ENCODE measurements at regions not wholly inside any gene's neighbourhood (a gene's known extent, or its start where the extent isn't known, plus 50 kb on each side); places are given as distances from the start of the nearest gene placed in this dataset.

DNA sequence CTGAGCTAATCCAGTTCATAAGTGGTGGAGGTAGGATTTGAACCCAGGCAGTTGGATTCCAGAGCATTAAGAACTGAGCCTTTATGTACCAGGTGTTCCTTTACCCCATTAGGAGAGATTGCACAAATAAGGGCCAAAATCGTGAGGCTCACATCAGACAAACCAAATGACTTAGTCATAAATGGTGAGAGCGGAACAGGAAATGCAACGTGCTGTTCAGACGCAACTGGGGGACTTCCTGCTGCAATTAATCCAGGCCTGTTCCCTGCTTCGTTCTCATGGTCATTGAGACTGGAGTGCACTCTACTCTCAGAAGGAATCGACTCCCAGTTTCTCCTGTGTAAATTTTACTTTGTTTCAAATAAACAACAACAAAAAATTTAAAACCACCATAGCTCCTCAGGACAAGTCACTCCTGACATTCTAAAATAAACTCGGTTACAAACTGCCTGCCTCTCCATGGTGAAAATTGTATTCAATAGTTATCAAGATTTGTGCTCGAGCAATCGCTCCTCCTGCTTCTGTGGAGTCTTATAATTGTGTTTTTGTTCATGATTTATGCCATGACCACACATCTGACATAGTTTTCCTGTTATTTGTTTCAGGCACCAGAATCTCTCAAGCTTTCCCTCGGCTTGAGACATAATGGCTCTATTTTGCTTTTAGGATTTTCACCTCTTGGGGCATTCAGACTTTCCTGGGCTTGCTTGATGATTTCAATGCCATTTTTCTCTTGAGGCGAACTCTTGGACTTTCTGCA is 115.3 kb upstream of the BMPER start:
- TF ChIP-seq, protein P1, sequence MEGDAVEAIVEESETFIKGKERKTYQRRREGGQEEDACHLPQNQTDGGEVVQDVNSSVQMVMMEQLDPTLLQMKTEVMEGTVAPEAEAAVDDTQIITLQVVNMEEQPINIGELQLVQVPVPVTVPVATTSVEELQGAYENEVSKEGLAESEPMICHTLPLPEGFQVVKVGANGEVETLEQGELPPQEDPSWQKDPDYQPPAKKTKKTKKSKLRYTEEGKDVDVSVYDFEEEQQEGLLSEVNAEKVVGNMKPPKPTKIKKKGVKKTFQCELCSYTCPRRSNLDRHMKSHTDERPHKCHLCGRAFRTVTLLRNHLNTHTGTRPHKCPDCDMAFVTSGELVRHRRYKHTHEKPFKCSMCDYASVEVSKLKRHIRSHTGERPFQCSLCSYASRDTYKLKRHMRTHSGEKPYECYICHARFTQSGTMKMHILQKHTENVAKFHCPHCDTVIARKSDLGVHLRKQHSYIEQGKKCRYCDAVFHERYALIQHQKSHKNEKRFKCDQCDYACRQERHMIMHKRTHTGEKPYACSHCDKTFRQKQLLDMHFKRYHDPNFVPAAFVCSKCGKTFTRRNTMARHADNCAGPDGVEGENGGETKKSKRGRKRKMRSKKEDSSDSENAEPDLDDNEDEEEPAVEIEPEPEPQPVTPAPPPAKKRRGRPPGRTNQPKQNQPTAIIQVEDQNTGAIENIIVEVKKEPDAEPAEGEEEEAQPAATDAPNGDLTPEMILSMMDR (IDR thresholded peaks at IDR 0.05): no peak
- TF ChIP-seq POLR2AphosphoS5 (IDR thresholded peaks at IDR 0.05) (no peak), POLR2A (IDR thresholded peaks at IDR 0.05) (no peak)

Measured in upper lobe of left lung (tissue), 4 donors.